Choroid plexus epithelial cell (primary cell): ENCODE measurements at regions not wholly inside any gene's neighbourhood (a gene's known extent, or its start where the extent isn't known, plus 50 kb on each side); places are given as distances from the start of the nearest gene placed in this dataset.

Experiments used
- DNase-seq: peaks from one replicate; pipeline ENCODE4 v3.0.0-alpha.2; 2010; ENCODE audit warnings: low read depth
- H3K4me3 ChIP-seq: 2 replicates; pipeline ENCODE4 v1.5.1; 2011; ENCODE audit warnings: low read depth, mild to moderate bottlenecking, control low read depth, low read length, moderate library complexity
- CTCF ChIP-seq: conservative IDR thresholded peaks from 2 replicates; pipeline ENCODE4 v1.5.1; 2011; ENCODE audit warnings: low read depth, mild to moderate bottlenecking, control low read depth, inconsistent platforms, low read length, moderate library complexity

- DNase-seq, result no peak
- no peak overlapping the region for H3K4me3 ChIP-seq
- TF ChIP-seq CTCF, result no peak
Observed at GRCh38 chr14:87784386-87784785, 208.6 kb downstream of the GALC start.

- no peak for TF ChIP-seq CTCF
- DNase-seq, result no peak
- H3K4me3 ChIP-seq, result no peak overlapping the region
Observed at GRCh38 chr14:87783071-87783470, 209.9 kb downstream of the GALC start.

- H3K4me3 ChIP-seq, result no peak overlapping the region
- TF ChIP-seq CTCF, result no peak
- DNase-seq, result no peak
Observed at GRCh38 chr14:87772854-87773253, 220.1 kb downstream of the GALC start.

- H3K4me3 ChIP-seq, result no peak overlapping the region
- no peak for DNase-seq
- TF ChIP-seq CTCF, result no peak
Observed at GRCh38 chr14:87767567-87767901, 225.4 kb downstream of the GALC start.

- no peak overlapping the region for H3K4me3 ChIP-seq
- no peak for DNase-seq
- TF ChIP-seq CTCF, result no peak
Observed at GRCh38 chr14:87758876-87759275, 234.1 kb downstream of the GALC start.

GRCh38 chr14:87756661-87757060 is 236.3 kb downstream of the GALC start:
- H3K4me3 ChIP-seq, result no peak overlapping the region
- DNase-seq, result no peak
- no peak for TF ChIP-seq CTCF

- TF ChIP-seq CTCF, result no peak
- DNase-seq, result no peak
- no peak overlapping the region for H3K4me3 ChIP-seq
Observed at GRCh38 chr14:87754520-87755223, 238.3 kb downstream of the GALC start.
